Keratinocyte (primary cell): ENCODE measurements at regions not wholly inside any gene's neighbourhood (a gene's known extent, or its start where the extent isn't known, plus 50 kb on each side); places are given as distances from the start of the nearest gene placed in this dataset.

Experiments
- DNase-seq: peaks from one replicate; pipeline ENCODE4 v3.0.0-alpha.2; 2011; ENCODE audit warnings: low read depth, missing footprints, low spot score
- FAIRE-seq: peaks from 2 replicates; lab custom pipeline; 2011; peaks lifted over from hg19 to GRCh38; lab: Jason Lieb, UNC
- H2AFZ ChIP-seq: 2 replicates; pipeline ENCODE4 v1.6.0; 2012; ENCODE audit warnings: low read length, control low read depth, inconsistent platforms; ENCODE audit not compliant: control insufficient read depth
- H3K27ac ChIP-seq: 2 replicates; pipeline ENCODE4 v1.5.1; 2011; ENCODE audit warnings: low read length; ENCODE audit not compliant: control insufficient read depth, insufficient read depth
- H3K27me3 ChIP-seq: 3 replicates; pipeline ENCODE4 v1.6.0; 2011; ENCODE audit warnings: low read length; ENCODE audit not compliant: control insufficient read depth, insufficient read depth; ENCODE audit errors: extremely low read depth
- H3K36me3 ChIP-seq, 2 experiments: 2 replicates in 1 of 2; 3 replicates in 1 of 2; pipeline ENCODE4 v1.5.1; 2011; ENCODE audit warnings: low read length in 2 of 2, mild to moderate bottlenecking in 1 of 2; ENCODE audit not compliant: control insufficient read depth in 2 of 2, insufficient read depth in 2 of 2; ENCODE audit errors: extremely low read depth in 1 of 2
- H3K4me1 ChIP-seq: 3 replicates; pipeline ENCODE4 v1.5.1; 2011; ENCODE audit warnings: low read length; ENCODE audit not compliant: control insufficient read depth, insufficient read depth; ENCODE audit errors: extremely low read depth
- H3K4me2 ChIP-seq: 3 replicates; pipeline ENCODE4 v1.6.0; 2011; ENCODE audit warnings: low read depth, low read length; ENCODE audit not compliant: control insufficient read depth, insufficient read depth; ENCODE audit errors: extremely low read depth
- H3K4me3 ChIP-seq, 3 experiments: fragments of 200-600 bp in 1 of 3; sonication (generic) in 1 of 3; 2 replicates in 2 of 3; 3 replicates in 1 of 3; pipeline ENCODE4 v1.5.1; 2011 to 2016; ENCODE audit warnings: low read length in 3 of 3, mild to moderate bottlenecking in 3 of 3, control low read depth in 2 of 3, inconsistent platforms in 1 of 3, low read depth in 1 of 3, mixed read lengths in 1 of 3, mixed run types in 1 of 3, moderate library complexity in 1 of 3; ENCODE audit not compliant: control insufficient read depth in 2 of 3, insufficient read depth in 2 of 3; ENCODE audit errors: extremely low read depth in 1 of 3
- H3K79me2 ChIP-seq: 2 replicates; pipeline ENCODE4 v1.6.0; 2012; ENCODE audit warnings: low read length; ENCODE audit not compliant: control insufficient read depth, insufficient read depth
- H3K9ac ChIP-seq: 3 replicates; pipeline ENCODE4 v1.6.0; 2011; ENCODE audit warnings: low read length; ENCODE audit not compliant: control insufficient read depth, insufficient read depth; ENCODE audit errors: extremely low read depth
- H3K9me1 ChIP-seq: 3 replicates; pipeline ENCODE4 v1.6.0; 2011; ENCODE audit warnings: low read length; ENCODE audit not compliant: control insufficient read depth, insufficient read depth; ENCODE audit errors: extremely low read depth
- H3K9me3 ChIP-seq: 2 replicates; pipeline ENCODE4 v1.5.1; 2012; ENCODE audit warnings: low read depth, low read length; ENCODE audit not compliant: control insufficient read depth
- H4K20me1 ChIP-seq: 3 replicates; pipeline ENCODE4 v1.6.0; 2011; ENCODE audit warnings: low read length; ENCODE audit not compliant: control insufficient read depth, insufficient read depth; ENCODE audit errors: extremely low read depth
- EZH2 ChIP-seq: IDR thresholded peaks from one replicate; pipeline ENCODE4 v1.6.1; 2012; ENCODE audit warnings: inconsistent platforms, mild to moderate bottlenecking, low read length, moderate library complexity
- dilution Hi-C: fragments of 300-500 bp; cut with MboI; formaldehyde crosslinking; loops from one replicate; pipeline ENCODE4 v1.7.0; 2020; ENCODE audit warnings: low sequenced_read_pairs; ENCODE audit not compliant: extremely low pct_ligation_motif_present
- TF ChIP-seq, protein P1 (sequence below), 3 experiments: IDR thresholded peaks in 1 of 3; conservative IDR thresholded peaks in 1 of 3; optimal IDR thresholded peaks in 1 of 3; 2 replicates in 2 of 3; 3 replicates in 1 of 3; pipeline versions ENCODE3 to v1.5.1; 2011; ENCODE audit warnings: low read length in 3 of 3, mild to moderate bottlenecking in 3 of 3, moderate library complexity in 2 of 3, control low read depth in 1 of 3, inconsistent platforms in 1 of 3; ENCODE audit not compliant: insufficient read depth in 2 of 3; ENCODE audit errors: extremely low read depth in 1 of 3

DNA sequence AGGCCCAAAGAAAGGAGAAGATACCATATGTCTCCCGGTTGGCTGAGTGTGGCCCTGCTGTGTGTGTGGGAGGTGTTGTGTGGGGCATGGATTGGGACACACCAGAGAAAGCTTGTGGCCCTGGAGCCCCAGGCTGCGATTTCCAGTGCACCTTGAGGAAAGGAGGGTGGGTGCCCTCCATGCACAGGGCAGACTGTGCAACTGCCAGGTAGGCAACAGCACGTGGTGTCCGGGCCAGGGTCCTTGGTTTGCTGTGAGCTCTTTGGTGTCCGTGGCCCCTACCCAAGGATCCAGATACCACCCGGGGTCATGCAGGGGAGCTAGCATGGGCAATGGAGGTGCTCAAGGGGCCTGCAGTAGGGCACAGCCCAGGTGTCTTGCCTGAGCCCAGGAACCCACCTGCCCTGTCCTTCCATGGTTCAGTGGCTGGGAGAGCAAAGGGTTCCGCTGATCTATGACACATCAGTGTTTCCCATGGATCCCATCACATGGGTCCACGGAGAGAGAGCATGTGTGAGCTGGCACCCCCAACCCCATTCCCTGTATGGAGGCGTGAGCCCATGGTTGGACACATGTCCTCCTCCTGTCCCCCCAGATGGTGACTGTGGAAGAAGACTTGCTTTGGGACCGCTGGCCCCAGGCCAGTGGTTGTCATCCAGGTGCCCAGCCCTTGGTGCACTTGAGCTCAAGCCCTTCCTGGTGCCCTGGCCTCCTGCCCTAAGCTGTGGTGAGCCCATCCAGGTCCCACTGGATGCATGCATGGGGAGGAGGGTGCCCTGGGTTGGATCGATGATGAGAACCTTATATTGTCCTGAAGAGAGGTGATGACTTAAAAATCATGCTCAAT lies 223.4 kb downstream of the SNRPN start:
- H4K20me1 ChIP-seq, result no peaks in the 10 kb centered on the region
- no peaks in the 10 kb centered on the region for H3K27me3 ChIP-seq
- no peak for DNase-seq
- dilution Hi-C loops, result no loop called here
- no peaks in the 10 kb centered on the region for H3K4me1 ChIP-seq
- H3K9me1 ChIP-seq, result no peaks in the 10 kb centered on the region
- TF ChIP-seq, protein P1, sequence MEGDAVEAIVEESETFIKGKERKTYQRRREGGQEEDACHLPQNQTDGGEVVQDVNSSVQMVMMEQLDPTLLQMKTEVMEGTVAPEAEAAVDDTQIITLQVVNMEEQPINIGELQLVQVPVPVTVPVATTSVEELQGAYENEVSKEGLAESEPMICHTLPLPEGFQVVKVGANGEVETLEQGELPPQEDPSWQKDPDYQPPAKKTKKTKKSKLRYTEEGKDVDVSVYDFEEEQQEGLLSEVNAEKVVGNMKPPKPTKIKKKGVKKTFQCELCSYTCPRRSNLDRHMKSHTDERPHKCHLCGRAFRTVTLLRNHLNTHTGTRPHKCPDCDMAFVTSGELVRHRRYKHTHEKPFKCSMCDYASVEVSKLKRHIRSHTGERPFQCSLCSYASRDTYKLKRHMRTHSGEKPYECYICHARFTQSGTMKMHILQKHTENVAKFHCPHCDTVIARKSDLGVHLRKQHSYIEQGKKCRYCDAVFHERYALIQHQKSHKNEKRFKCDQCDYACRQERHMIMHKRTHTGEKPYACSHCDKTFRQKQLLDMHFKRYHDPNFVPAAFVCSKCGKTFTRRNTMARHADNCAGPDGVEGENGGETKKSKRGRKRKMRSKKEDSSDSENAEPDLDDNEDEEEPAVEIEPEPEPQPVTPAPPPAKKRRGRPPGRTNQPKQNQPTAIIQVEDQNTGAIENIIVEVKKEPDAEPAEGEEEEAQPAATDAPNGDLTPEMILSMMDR (optimal IDR thresholded peaks at IDR 0.05 in 1 of 3, IDR thresholded peaks at IDR 0.05 in 1 of 3, conservative IDR thresholded peaks at IDR 0.05 in 1 of 3; ENCODE audit: extremely low read depth in 1 of 3, insufficient read depth in 2 of 3, low read length in 3 of 3), result no peak
- TF ChIP-seq EZH2, result no peak
- no peak for FAIRE-seq
- no peak overlapping the region for H3K27ac ChIP-seq
- H3K9ac ChIP-seq, result no peak overlapping the region
- H3K9me3 ChIP-seq, result peaks cover 26% of the 10 kb centered on the region
- no peak overlapping the region for H2AFZ ChIP-seq
- H3K4me2 ChIP-seq, result no peak overlapping the region
- H3K4me3 ChIP-seq, result no peak overlapping the region
- H3K36me3 ChIP-seq, result no peaks in the 10 kb centered on the region
- H3K79me2 ChIP-seq, result no peaks in the 10 kb centered on the region

DNA sequence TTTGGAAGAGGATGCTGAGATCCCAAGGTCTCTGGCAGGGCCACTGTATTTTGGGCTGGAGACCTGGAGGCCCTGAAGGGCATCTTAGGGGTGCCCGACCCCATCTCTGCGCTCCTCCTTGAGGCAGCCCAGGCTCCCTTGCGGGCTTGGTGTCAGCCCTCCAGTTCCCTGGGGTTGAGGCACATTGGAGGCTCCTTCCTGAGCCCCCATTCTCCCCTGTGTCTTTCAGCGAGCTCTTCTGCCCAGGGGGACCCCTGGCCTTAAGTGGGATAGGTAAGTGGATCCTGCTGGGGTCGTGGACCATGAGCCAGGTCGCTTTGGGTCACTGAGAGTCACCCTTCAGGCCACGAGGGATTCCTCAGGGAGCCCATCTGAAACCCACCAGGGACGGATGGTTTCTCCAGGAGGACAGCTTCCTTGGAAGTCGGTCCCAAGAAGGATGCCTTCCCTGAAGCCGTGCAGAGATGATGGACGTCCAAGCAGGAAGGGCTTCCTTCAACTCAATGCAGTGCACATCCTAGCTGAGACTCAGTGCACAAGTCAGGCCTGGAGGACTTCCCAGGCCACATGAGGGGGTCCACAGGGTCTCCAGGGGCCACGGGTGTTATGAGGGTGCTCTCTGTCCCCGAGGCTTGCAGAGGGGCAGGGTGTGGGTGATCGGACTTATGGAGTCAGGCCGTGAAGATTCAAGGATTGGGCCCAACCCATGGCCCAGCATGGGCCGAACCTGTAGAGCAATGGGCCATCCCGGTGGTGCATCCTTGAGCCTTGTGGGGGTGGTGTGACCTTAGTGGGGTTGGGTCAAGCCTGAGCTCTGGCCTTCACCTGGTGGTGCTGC lies 224.3 kb downstream of the SNRPN start:
- Histone ChIP-seq H3K9me3 (peaks cover 28% of the 10 kb centered on the region), H3K27me3 (no peaks in the 10 kb centered on the region), H3K4me1 (no peaks in the 10 kb centered on the region), H3K36me3 (no peaks in the 10 kb centered on the region), H3K4me3 (no peak overlapping the region), H3K27ac (no peak overlapping the region), H3K9ac (no peak overlapping the region), H4K20me1 (no peaks in the 10 kb centered on the region), H3K9me1 (no peaks in the 10 kb centered on the region), H3K4me2 (no peak overlapping the region), H3K79me2 (no peaks in the 10 kb centered on the region), H2AFZ (no peak overlapping the region)
- no peak for FAIRE-seq
- TF ChIP-seq, protein P1 (optimal IDR thresholded peaks at IDR 0.05 in 1 of 3, IDR thresholded peaks at IDR 0.05 in 1 of 3, conservative IDR thresholded peaks at IDR 0.05 in 1 of 3; ENCODE audit: extremely low read depth in 1 of 3, insufficient read depth in 2 of 3, low read length in 3 of 3), result no peak
- TF ChIP-seq EZH2, result no peak
- no peak for DNase-seq
- dilution Hi-C loops, result no loop called here
